ENCODE measurements at regions not wholly inside any gene's neighbourhood (a gene's known extent, or its start where the extent isn't known, plus 50 kb on each side); places are given as distances from the start of the nearest gene placed in this dataset.

- H3K4me1 ChIP-seq (ENCODE audit: control insufficient read depth, insufficient read depth, low read length), result no peaks in the 10 kb centered on the region
- H3K79me2 ChIP-seq (ENCODE audit: control insufficient read depth, insufficient read depth, low read length), result no peaks in the 10 kb centered on the region
- H3K9me3 ChIP-seq (replicated peaks; ENCODE audit: control insufficient read depth, insufficient read depth, low read length), result no peaks in the 10 kb centered on the region
- POLR2A ChIA-PET, result no interaction called here
- 0% methylated on average over 1 of the region's 1 CpG for WGBS (ENCODE audit: insufficient coverage, insufficient replicate concordance, low lambda C conversion rate, missing lambda C conversion rate)
- no peak overlapping the region for H3K4me3 ChIP-seq
- ATAC-seq (no peak), FAIRE-seq (no peak), DNase-seq (ENCODE audit: low read depth, low spot score) (no peak)
- SMC1A ChIA-PET (ENCODE audit: uncharacterized antibody, unreplicated experiment), result no interaction called here
- no peak overlapping the region for H3K9ac ChIP-seq (ENCODE audit: control insufficient read depth, insufficient read depth, low read length)
- RAD21 ChIA-PET (ENCODE audit: unreplicated experiment), result no interaction called here
- no peak overlapping the region for H2AFZ ChIP-seq (ENCODE audit: control insufficient read depth, low read depth, low read length)
- no peak overlapping the region for H3K27ac ChIP-seq (ENCODE audit: control insufficient read depth, insufficient read depth)
- CTCF ChIA-PET, result no interaction called here
- H3K27me3 ChIP-seq (replicated peaks in 1 of 2; ENCODE audit: control insufficient read depth in 2 of 2, insufficient read depth in 2 of 2, low read length in 1 of 2), result no peaks in the 10 kb centered on the region
- no TSS peak for BruUV-seq (replicated peaks)
- no peak overlapping the region for H3K4me2 ChIP-seq (ENCODE audit: control insufficient read depth, insufficient read depth)
- intact Hi-C loops (cut with micrococcal nuclease; ENCODE audit: unreplicated experiment) (no loop called here), in situ Hi-C loops (cut with MboI) (no loop called here)
- no peaks in the 10 kb centered on the region for H4K20me1 ChIP-seq (ENCODE audit: control insufficient read depth, insufficient read depth)
- H3K36me3 ChIP-seq (ENCODE audit: control insufficient read depth in 2 of 2, insufficient read depth in 2 of 2, low read length in 1 of 2), result no peaks in the 10 kb centered on the region
- TF ChIP-seq FOXM1 (IDR thresholded peaks at IDR 0.05; ENCODE audit: low read depth, low read length) (no peak), NKRF (conservative IDR thresholded peaks at IDR 0.05) (no peak), HCFC1 (IDR thresholded peaks at IDR 0.05; ENCODE audit: low read length) (no peak), WRNIP1 (IDR thresholded peaks at IDR 0.05; ENCODE audit: borderline replicate concordance, low read depth, low read length) (no peak), NFXL1 (IDR thresholded peaks at IDR 0.05; ENCODE audit: borderline replicate concordance) (no peak), EP300 (IDR thresholded peaks at IDR 0.05; ENCODE audit: borderline replicate concordance in 1 of 2, control insufficient read depth in 1 of 2, low read depth in 2 of 2, low read length in 2 of 2) (no peak), MEF2B (IDR thresholded peaks at IDR 0.05; ENCODE audit: partially characterized antibody, poor library complexity, severe bottlenecking) (no peak), CEBPB (IDR thresholded peaks at IDR 0.05; ENCODE audit: borderline replicate concordance in 1 of 2, low read depth in 2 of 2, low read length in 2 of 2) (no peak), TARDBP (IDR thresholded peaks at IDR 0.05; ENCODE audit: borderline replicate concordance) (no peak), ZBTB4 (CRISPR knock-in tag; IDR thresholded peaks at IDR 0.05) (no peak), ELK1 (IDR thresholded peaks at IDR 0.05; ENCODE audit: low read depth, low read length) (no peak), GATAD2B (conservative IDR thresholded peaks at IDR 0.05; ENCODE audit: low read depth) (no peak), BRCA1 (IDR thresholded peaks at IDR 0.05; ENCODE audit: low read depth, low read length) (no peak), ZBTB33 (IDR thresholded peaks at IDR 0.05) (no peak)
Observed at GRCh38 chr18:40420675-40421074, 1534.4 kb upstream of the PIK3C3 start.

Data from GM12878 (cell line).